GM12891 (cell line): ENCODE measurements at regions not wholly inside any gene's neighbourhood (a gene's known extent, or its start where the extent isn't known, plus 50 kb on each side); places are given as distances from the start of the nearest gene placed in this dataset.

ENCODE experiments used
- DNase-seq: peaks from one replicate; pipeline ENCODE4 v3.0.0; 2011; ENCODE audit warnings: low spot score; ENCODE audit not compliant: insufficient read length
- FAIRE-seq: peaks from 2 replicates; lab custom pipeline; 2011; peaks lifted over from hg19 to GRCh38; lab: Jason Lieb, UNC
- PAX5 ChIP-seq: IDR thresholded peaks from 2 replicates; pipeline ENCODE4 v1.6.1; 2011; ENCODE audit warnings: low read length, moderate library complexity, mild to moderate bottlenecking; ENCODE audit not compliant: insufficient read depth, severe bottlenecking
- POLR2A ChIP-seq: IDR thresholded peaks from 2 replicates; pipeline ENCODE4 v1.6.1; 2011; ENCODE audit warnings: low read depth, low read length, control low read depth
- POLR2AphosphoS5 ChIP-seq: IDR thresholded peaks from 2 replicates; pipeline ENCODE4 v1.6.1; 2011; ENCODE audit warnings: low read depth, low read length, control low read depth
- POU2F2 ChIP-seq: IDR thresholded peaks from 2 replicates; pipeline ENCODE4 v1.6.1; 2011; ENCODE audit warnings: low read depth, mild to moderate bottlenecking, control low read depth, low read length, moderate library complexity
- SPI1 ChIP-seq: IDR thresholded peaks from 2 replicates; pipeline ENCODE4 v1.6.1; 2011; ENCODE audit warnings: low read depth, low read length, control low read depth
- TAF1 ChIP-seq: IDR thresholded peaks from 2 replicates; pipeline ENCODE4 v1.6.1; 2011; ENCODE audit warnings: low read depth, low read length, control low read depth

DNA sequence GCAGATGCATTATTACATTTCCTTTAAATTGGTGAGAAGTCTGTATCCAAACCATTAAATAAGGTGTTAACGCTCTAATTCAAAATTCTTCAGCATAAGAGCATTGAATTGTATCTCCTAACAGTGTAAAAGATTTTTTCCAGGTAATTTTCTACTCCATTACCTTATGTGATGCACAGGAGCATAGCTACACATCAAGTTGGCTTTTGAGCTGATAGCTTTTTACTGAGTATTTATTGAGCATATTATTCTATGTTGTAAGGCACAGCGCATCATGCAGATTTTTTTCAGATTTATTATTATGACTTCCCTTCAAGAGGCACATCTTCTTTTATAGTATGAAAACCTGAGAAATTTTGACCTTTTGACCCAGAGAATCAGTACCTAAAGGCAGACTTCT, 270.7 kb upstream of the MIR17HG start:
- TF ChIP-seq TAF1: no peak
- TF ChIP-seq POLR2AphosphoS5: no peak
- no peak for TF ChIP-seq PAX5
- no peak for TF ChIP-seq SPI1
- no peak for TF ChIP-seq POU2F2
- TF ChIP-seq POLR2A: no peak

DNA sequence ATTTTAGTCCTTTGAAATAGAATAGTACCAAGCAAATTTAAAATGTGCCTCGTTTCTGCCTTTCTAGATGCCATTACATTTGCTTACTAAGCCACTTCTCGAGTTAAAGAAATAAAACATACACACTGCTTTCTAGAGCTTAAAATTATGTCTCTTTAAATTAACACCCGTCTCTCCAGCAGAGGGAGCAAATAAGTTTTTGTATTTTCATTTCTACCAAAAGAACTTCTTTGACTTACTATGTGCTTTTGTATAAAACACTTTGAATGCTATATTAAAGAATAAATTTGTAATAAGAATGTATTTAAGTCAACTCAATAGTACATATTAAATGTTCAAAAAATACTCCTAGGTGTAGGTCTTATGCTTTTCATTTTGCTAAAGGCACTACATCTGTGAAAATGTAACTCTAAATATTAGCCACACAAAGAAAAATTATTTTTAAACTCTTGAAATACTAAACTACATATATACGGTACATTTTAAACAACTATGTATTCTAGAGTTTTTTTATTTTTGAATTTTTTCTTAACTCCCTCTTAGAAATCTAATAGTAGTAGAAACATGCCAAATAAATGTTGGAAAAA, 269.3 kb upstream of the MIR17HG start:
- TF ChIP-seq POLR2AphosphoS5: no peak
- TF ChIP-seq TAF1: no peak
- TF ChIP-seq POLR2A: no peak
- no peak for FAIRE-seq
- DNase-seq: no peak

More for the DNA sequence above, 270.7 kb upstream of the MIR17HG start:
- FAIRE-seq (no peak), DNase-seq (no peak)

DNA sequence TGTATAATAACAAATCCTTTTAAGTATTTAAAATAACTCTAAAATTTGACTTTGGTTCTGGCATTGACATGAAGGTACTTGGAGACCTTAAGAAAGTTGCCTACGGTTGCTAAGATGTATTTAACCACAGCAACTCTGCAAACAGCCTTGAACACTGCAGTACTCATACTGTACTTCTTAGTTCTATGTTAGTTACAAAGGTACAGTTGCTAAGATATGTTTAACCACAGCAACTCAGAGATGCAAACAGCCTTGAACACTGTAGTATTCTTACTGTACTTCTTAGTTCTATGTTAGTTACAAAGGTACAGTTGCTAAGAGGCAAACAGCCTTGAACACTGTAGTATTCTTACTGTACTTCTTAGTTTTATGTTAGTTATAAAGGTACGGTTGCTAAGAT, 268.3 kb upstream of the MIR17HG start:
- no peak for FAIRE-seq
- TF ChIP-seq POLR2AphosphoS5 (no peak), SPI1 (no peak), POLR2A (no peak)
- DNase-seq: no peak

DNA sequence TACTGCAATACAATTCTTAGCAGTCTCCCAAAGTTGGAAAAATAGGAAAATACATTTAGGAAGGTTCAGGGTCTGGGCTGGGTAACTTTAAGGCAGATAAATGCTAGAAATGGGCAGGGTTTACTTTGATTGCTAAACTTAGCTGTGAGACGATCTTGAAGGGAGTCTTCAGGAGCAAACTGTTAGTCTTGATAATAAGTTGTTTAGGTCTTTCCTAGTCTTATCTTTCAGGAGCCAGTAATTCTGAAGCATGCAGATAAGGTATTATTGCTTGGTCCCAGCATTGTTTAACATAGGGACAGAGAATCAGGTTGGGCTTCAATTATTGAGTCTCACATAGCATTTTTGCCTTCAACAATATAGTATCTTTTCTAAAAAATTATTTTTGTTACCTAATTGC, 262.4 kb upstream of the MIR17HG start:
- TF ChIP-seq POU2F2 (no peak), SPI1 (no peak), TAF1 (no peak), POLR2AphosphoS5 (no peak), PAX5 (no peak), POLR2A (no peak)
- FAIRE-seq: no peak
- no peak for DNase-seq

DNA sequence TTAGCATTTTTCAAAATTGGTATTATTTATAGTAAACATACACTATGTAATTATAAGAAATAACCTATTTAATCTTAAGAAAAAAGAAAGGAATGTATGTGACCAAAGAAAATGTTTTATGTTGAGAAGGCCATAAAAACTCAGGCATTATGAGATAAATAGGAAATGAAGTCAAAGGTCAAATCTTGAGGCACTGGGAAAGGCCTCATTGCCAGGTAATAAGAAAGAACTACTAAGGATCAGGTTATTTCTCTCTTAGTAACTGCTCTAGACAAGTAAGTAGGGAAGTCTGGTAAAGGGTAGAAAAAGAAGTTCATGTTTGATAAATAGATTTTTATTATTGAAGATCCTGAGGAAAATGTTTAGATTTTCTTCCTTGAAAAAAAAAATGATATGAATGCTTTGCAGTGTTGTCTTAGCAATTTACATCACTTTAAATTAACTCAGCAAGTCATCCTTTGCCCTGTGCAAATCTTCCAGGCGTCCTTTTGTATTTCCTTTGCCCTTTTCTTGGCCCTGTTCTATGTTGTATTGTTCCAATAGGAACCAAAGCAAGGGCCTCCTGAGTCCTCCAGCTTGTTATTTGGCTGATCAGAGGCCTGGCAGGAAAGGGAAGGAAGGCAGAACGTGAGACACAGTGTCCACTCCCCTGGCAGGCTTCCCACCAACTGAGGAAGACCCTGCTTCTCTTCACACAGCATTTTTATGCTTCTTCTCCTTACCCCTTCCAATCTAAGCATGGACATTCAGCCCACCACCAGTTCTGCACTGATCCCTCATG, 260.4 kb upstream of the MIR17HG start:
- DNase-seq (no peak), FAIRE-seq (no peak)
- TF ChIP-seq POLR2AphosphoS5 (no peak), PAX5 (no peak), SPI1 (no peak), POU2F2 (no peak), TAF1 (no peak), POLR2A (no peak)

DNA sequence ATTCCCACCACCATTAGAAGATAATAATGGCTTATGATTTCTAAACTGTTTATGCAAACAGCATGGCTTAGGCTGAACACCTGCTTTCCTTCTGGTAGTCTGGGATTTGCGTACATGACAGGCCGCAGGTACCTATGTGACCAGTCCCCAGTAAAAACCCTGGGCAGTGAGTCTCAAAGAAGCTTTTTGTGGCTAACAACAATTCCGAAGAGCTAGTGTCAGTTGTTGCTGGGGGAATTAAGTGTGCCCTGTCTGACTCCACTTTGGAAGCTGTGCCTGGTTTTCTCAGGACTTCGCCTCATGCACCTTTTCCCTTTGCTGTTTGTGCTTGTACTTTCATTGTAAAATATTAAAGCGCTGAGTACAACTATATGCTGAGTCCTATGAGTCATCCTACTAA, 250.2 kb upstream of the MIR17HG start:
- TF ChIP-seq POU2F2: no peak
- no peak for TF ChIP-seq SPI1
- no peak for FAIRE-seq
- no peak for DNase-seq

DNA sequence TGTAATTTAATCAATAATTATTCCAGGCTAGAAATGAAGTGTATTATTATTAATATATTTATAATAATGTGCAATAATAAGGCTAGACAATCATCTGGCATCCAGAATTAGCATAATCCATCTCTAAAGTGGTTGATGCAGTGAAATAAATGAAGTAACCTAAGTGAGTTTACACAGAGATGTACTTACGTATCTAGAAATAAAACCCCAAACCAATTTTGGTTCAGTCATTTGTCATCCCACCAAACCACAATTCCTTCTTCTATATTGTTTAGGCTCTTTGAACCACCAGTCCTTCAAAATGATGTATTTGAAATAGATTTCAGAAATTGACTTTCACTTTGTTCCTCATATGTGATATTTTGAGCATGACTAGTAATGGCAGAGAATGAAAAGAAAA, 247.6 kb upstream of the MIR17HG start:
- no peak for FAIRE-seq
- TF ChIP-seq SPI1 (no peak), TAF1 (no peak), POU2F2 (no peak), POLR2AphosphoS5 (no peak), PAX5 (no peak), POLR2A (no peak)

DNA sequence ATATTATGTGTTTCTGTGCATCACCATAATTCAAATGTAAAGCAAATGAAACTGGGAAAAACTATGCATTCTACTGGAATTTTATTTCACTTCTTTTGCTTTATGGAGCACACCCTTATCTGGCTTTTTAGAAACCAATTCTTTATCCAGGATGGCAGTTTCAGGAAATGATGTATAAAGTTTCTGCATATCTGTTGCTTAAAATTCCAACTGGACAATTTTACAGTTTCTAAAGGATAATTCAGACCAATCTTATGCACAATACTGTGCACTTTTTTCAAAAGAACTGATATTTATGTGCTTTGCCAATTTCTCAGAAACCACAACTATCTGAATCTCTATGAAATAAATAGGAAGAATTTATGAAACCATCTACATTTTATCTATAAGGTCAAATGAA, 246.5 kb upstream of the MIR17HG start:
- DNase-seq (no peak), FAIRE-seq (no peak)
- TF ChIP-seq POLR2A (no peak), TAF1 (no peak), PAX5 (no peak), POU2F2 (no peak), POLR2AphosphoS5 (no peak), SPI1 (no peak)

More for the DNA sequence above, 247.6 kb upstream of the MIR17HG start:
- DNase-seq: no peak

DNA sequence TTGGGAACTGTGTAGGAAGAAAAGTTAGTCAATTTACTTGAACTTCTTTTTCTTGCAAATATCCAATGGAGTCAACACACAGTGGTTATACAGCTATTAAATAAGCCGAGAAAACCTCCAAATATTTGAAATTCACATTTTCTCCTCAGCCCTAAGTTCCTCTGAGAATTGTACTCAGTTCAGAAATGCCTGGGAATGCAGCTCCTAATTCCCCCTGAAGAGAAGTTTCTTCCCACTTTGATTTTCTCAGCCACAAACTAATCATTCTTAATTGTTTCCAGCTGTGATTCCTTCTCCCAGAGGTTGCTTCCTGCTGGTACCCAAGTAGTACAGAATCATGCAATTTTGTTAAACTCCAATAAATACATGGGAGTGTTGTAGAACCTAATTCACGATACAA, 246.1 kb upstream of the MIR17HG start:
- FAIRE-seq (no peak), DNase-seq (no peak)
- TF ChIP-seq POU2F2 (no peak), POLR2AphosphoS5 (no peak), POLR2A (no peak), PAX5 (no peak), SPI1 (no peak)

DNA sequence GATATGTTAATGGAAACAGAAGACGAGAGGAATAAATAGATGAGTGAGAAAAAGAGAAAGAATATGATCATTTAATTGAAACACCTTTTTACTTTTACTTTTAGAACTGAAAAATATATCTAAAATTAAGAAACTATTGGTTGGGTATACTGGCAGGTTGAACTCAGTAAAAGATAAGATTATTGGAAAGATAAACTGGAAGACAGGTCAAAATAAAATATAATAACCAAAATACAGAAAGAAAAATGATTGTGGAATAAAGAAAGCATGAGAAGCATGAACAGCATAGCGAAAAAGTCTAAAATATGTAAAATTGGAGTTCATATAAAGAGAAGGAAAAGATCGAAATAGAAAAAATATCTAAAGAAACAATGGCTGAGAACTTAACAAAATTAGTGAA, 242.2 kb upstream of the MIR17HG start:
- FAIRE-seq: no peak
- TF ChIP-seq PAX5 (no peak), POLR2AphosphoS5 (no peak), TAF1 (no peak), POU2F2 (no peak), SPI1 (no peak), POLR2A (no peak)
- no peak for DNase-seq

DNA sequence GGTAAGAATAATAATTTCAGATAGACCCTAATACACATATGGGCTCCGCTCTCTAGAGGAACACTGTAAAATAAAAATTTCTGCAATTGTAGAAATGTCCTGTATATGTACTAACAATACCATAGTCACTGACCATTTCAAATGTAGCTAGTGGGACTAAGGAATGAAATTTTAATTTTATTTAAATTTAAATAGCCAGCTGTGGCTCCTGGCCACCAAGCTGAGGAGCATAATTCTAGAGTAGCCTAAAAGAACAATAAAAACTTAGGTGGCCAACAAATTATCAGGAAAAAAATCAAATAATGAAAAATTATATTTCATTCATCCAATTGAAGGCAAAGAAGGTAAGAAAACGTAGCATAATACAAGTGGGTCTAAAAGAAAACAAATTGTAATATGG, 240.9 kb upstream of the MIR17HG start:
- FAIRE-seq (no peak), DNase-seq (no peak)
- TF ChIP-seq POLR2A (no peak), PAX5 (no peak), POU2F2 (no peak)
